IMR-90 (cell line): ENCODE measurements at regions not wholly inside any gene's neighbourhood (a gene's known extent, or its start where the extent isn't known, plus 50 kb on each side); places are given as distances from the start of the nearest gene placed in this dataset.

Experiments
- ATAC-seq: fragments of 200-7000 bp; cut with Tn5 transposase; 2 replicates; pipeline ENCODE4 v1.9.1; 2020; ENCODE audit warnings: low read depth, mild to moderate bottlenecking, moderate library complexity
- BruUV-seq: library from RNA; stranded (reverse); fragments of 400-500 nt; replicated peaks from 2 replicates; lab custom pipeline; 2021; lab: Mats Ljungman, UMichigan
- CTCF ChIA-PET: fragments of 300-600 bp; formaldehyde crosslinking; extraction: SDS; loops from one replicate; lab custom pipeline; 2021; ENCODE audit warnings: antibody characterized with exemption; lab: Yijun Ruan, JAX
- POLR2A ChIA-PET: fragments of 300-600 bp; sonication (Branson Sonifier 250); formaldehyde crosslinking; loops from one replicate; lab custom pipeline; 2022; ENCODE audit warnings: antibody characterized with exemption; ENCODE audit not compliant: unreplicated experiment; lab: Charles Lee
- DNase-seq: peaks from one replicate; pipeline ENCODE4 v3.0.0; 2013
- H2AFZ ChIP-seq: replicated peaks from 2 replicates; pipeline ENCODE3; 2013; ENCODE audit warnings: low read length, mild to moderate bottlenecking; ENCODE audit not compliant: poor library complexity
- H2AK5ac ChIP-seq: 2 replicates; pipeline ENCODE4 v1.6.1; 2013; ENCODE audit warnings: low read depth, low read length, inconsistent platforms
- H2AK9ac ChIP-seq: replicated peaks from 2 replicates; pipeline ENCODE3; 2013; ENCODE audit warnings: mild to moderate bottlenecking, low read depth, low read length, moderate library complexity; ENCODE audit not compliant: poor library complexity
- H2BK120ac ChIP-seq: 2 replicates; pipeline ENCODE4 v1.6.1; 2013; ENCODE audit warnings: low read depth, low read length, inconsistent platforms
- H2BK15ac ChIP-seq: 3 replicates; pipeline ENCODE4 v1.6.1; 2013; ENCODE audit warnings: low read depth, low read length, inconsistent platforms
- H2BK20ac ChIP-seq: 2 replicates; pipeline ENCODE4 v1.6.1; 2013; ENCODE audit warnings: low read depth, mild to moderate bottlenecking, inconsistent platforms, low read length, moderate library complexity
- H2BK5ac ChIP-seq: 2 replicates; pipeline ENCODE4 v1.6.1; 2013; ENCODE audit warnings: mild to moderate bottlenecking, low read depth, low read length, inconsistent platforms; ENCODE audit not compliant: poor library complexity, severe bottlenecking
- H3K14ac ChIP-seq: replicated peaks from 2 replicates; pipeline ENCODE4 v1.6.1; 2013; ENCODE audit warnings: low read depth, low read length, inconsistent platforms
- H3K18ac ChIP-seq: 2 replicates; pipeline ENCODE4 v1.6.1; 2013; ENCODE audit warnings: low read depth, low read length, control low read depth
- H3K23ac ChIP-seq: 2 replicates; pipeline ENCODE4 v1.6.1; 2013; ENCODE audit warnings: low read depth, low read length, inconsistent platforms
- H3K27ac ChIP-seq: 2 replicates; pipeline ENCODE4 v1.5.1; 2013; ENCODE audit warnings: mild to moderate bottlenecking, control low read depth, low read length; ENCODE audit not compliant: insufficient read depth
- H3K27me3 ChIP-seq: 2 replicates; pipeline ENCODE4 v1.6.1; 2013; ENCODE audit warnings: low read length; ENCODE audit not compliant: control insufficient read depth, insufficient read depth
- H3K36me3 ChIP-seq: 2 replicates; pipeline ENCODE4 v1.6.1; 2013; ENCODE audit warnings: low read length, mixed read lengths; ENCODE audit not compliant: control insufficient read depth, insufficient read depth
- H3K4ac ChIP-seq: 2 replicates; pipeline ENCODE4 v1.6.1; 2013; ENCODE audit warnings: low read depth, low read length, inconsistent platforms
- H3K4me1 ChIP-seq: 2 replicates; pipeline ENCODE4 v1.6.1; 2013; ENCODE audit warnings: low read length, mixed read lengths; ENCODE audit not compliant: control insufficient read depth, insufficient read depth
- H3K4me2 ChIP-seq: 2 replicates; pipeline ENCODE4 v1.6.1; 2013; ENCODE audit warnings: low read depth, mild to moderate bottlenecking, control low read depth, low read length, moderate library complexity
- H3K4me3 ChIP-seq: 2 replicates; pipeline ENCODE4 v1.5.1; 2013; ENCODE audit warnings: low read depth, mild to moderate bottlenecking, control low read depth, low read length, moderate library complexity; ENCODE audit not compliant: insufficient read depth
- H3K56ac ChIP-seq: 2 replicates; pipeline ENCODE4 v1.6.1; 2013; ENCODE audit warnings: low read length, inconsistent platforms; ENCODE audit not compliant: insufficient read depth; ENCODE audit errors: extremely low read depth
- H3K79me1 ChIP-seq, 2 experiments: 2 replicates each; pipeline ENCODE4 v1.6.1; 2013; ENCODE audit warnings: low read length in 2 of 2, inconsistent platforms in 1 of 2, low read depth in 1 of 2
- H3K9ac ChIP-seq: 2 replicates; pipeline ENCODE4 v1.6.1; 2013; ENCODE audit warnings: low read depth, low read length, control low read depth
- H3K9me1 ChIP-seq: 2 replicates; pipeline ENCODE4 v1.6.1; 2013; ENCODE audit warnings: low read length, inconsistent platforms; ENCODE audit not compliant: insufficient read depth
- H3K9me3 ChIP-seq: 2 replicates; pipeline ENCODE4 v1.6.1; 2013; ENCODE audit warnings: low read length; ENCODE audit not compliant: control insufficient read depth, insufficient read depth
- H4K20me1 ChIP-seq: 2 replicates; pipeline ENCODE4 v1.6.1; 2013; ENCODE audit warnings: low read length, inconsistent platforms; ENCODE audit not compliant: insufficient read depth
- H4K5ac ChIP-seq: 2 replicates; pipeline ENCODE4 v1.6.1; 2013; ENCODE audit warnings: mild to moderate bottlenecking, low read depth, low read length, control low read depth
- H4K8ac ChIP-seq, 2 experiments: 2 replicates each; pipeline ENCODE4 v1.6.1; 2013; ENCODE audit warnings: low read depth in 2 of 2, low read length in 2 of 2, control low read depth in 1 of 2, inconsistent platforms in 1 of 2
- H4K91ac ChIP-seq: 2 replicates; pipeline ENCODE4 v1.6.1; 2013; ENCODE audit warnings: low read depth, low read length, inconsistent platforms; ENCODE audit not compliant: insufficient read depth
- BHLHE40 ChIP-seq: fragments of 150-350 bp; IDR thresholded peaks from 2 replicates; pipeline ENCODE4 v1.6.1; 2016; ENCODE audit warnings: mild to moderate bottlenecking, low read depth, low read length
- CEBPB ChIP-seq: IDR thresholded peaks from 2 replicates; pipeline ENCODE4 v1.6.1; 2012; ENCODE audit warnings: low read depth, low read length, improper control_type of control experiment
- MAFK ChIP-seq: IDR thresholded peaks from 2 replicates; pipeline ENCODE4 v1.6.1; 2012; ENCODE audit warnings: low read depth, low read length, improper control_type of control experiment
- MXI1 ChIP-seq: IDR thresholded peaks from 2 replicates; pipeline ENCODE4 v1.6.1; 2012; ENCODE audit warnings: low read depth, mild to moderate bottlenecking, low read length, moderate library complexity, borderline replicate concordance
- POLR2A ChIP-seq: IDR thresholded peaks from 2 replicates; pipeline ENCODE4 v1.6.1; 2012; ENCODE audit warnings: mild to moderate bottlenecking, low read depth, low read length
- RAD21 ChIP-seq: IDR thresholded peaks from 2 replicates; pipeline ENCODE4 v1.6.1; 2012; ENCODE audit warnings: low read length, improper control_type of control experiment
- RFX5 ChIP-seq: IDR thresholded peaks from 2 replicates; pipeline ENCODE4 v1.8.0; 2012; ENCODE audit warnings: low read depth, mild to moderate bottlenecking, low read length, moderate library complexity
- WGBS, 2 experiments: methylation state at CpG; one replicate each; pipeline versions ENCODE4 v1.1.5 to v1.1.7; 2013; ENCODE audit warnings: missing lambda C conversion rate in 2 of 2; ENCODE audit not compliant: insufficient read length in 1 of 2; ENCODE audit errors: extremely low coverage in 2 of 2; 5-methylcytosine and 5-hydroxymethylcytosine counted together
- dilution Hi-C: fragments of 300-500 bp; cut with HindIII; formaldehyde crosslinking; loops from one replicate; pipeline ENCODE4 v1.14.3; 2018; ENCODE audit warnings: low sequenced_read_pairs; ENCODE audit not compliant: unreplicated experiment
- in situ Hi-C: fragments of 300-500 bp; cut with MboI; formaldehyde crosslinking; loops from 3 replicates; pipeline ENCODE4 v1.14.3; 2019; ENCODE audit warnings: low sequenced_read_pairs, inconsistent platforms, mixed read lengths
- intact Hi-C: fragments of 100-400 bp; cut with micrococcal nuclease; formaldehyde crosslinking; loops from 2 replicates; pipeline ENCODE4 v1.10.0; 2022

DNA sequence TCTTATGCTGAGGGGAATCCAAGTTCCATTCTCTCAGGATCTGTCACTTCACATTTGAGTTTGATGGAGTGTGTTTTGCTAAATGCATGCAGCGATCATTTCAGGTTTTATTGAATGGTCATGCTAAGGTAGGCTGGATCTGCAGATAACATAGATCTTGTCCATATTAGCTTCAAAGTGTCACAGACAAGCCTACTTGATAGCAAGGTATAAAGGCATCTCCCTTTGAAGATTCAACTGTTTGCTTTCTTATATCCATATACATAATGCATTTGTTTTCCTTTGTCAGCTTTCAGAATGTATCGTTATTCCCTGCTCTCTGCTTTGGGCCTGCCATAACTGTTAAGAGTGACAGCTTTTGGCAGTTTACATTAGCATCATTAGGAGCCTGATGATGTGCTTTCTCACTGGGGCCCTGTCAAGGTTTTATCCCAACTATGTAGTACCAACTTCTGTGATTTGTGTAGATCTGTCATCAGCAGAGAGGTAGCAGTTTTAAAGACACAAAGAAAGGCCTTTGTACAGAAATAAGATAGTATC is 604.3 kb upstream of the CDH7 start:
- no peak overlapping the region for H2BK20ac ChIP-seq
- no peak overlapping the region for H2BK120ac ChIP-seq
- H3K4ac ChIP-seq = no peak overlapping the region
- H3K9me3 ChIP-seq = peaks cover 6% of the 10 kb centered on the region
- no peaks in the 10 kb centered on the region for H3K79me1 ChIP-seq
- in situ Hi-C loops (no loop called here), intact Hi-C loops (no loop called here), dilution Hi-C loops (no loop called here)
- H3K9me1 ChIP-seq = no peaks in the 10 kb centered on the region
- ATAC-seq (no peak), DNase-seq (no peak)
- no peak overlapping the region for H3K4me2 ChIP-seq
- BruUV-seq = no TSS peak
- H4K91ac ChIP-seq = no peak overlapping the region
- WGBS, 2 experiments = no CpG with 5 or more reads among the region's 2 CpGs
- H2AK9ac ChIP-seq = no peak overlapping the region
- ChIA-PET POLR2A (no interaction called here), CTCF (no interaction called here)
- no peaks in the 10 kb centered on the region for H3K36me3 ChIP-seq
- H2AK5ac ChIP-seq = no peak overlapping the region
- no peaks in the 10 kb centered on the region for H3K27me3 ChIP-seq
- H4K20me1 ChIP-seq = no peaks in the 10 kb centered on the region
- H3K18ac ChIP-seq = no peak overlapping the region
- no peak overlapping the region for H2BK5ac ChIP-seq
- H2AFZ ChIP-seq = no peak overlapping the region
- TF ChIP-seq BHLHE40 (no peak), MXI1 (no peak), RFX5 (no peak), POLR2A (no peak), MAFK (no peak), RAD21 (no peak), CEBPB (no peak)
- H4K5ac ChIP-seq = no peak overlapping the region
- no peak overlapping the region for H3K56ac ChIP-seq
- H3K9ac ChIP-seq = no peak overlapping the region
- H2BK15ac ChIP-seq = no peak overlapping the region
- H3K4me1 ChIP-seq = no peaks in the 10 kb centered on the region
- H3K23ac ChIP-seq = no peak overlapping the region
- H3K27ac ChIP-seq = no peak overlapping the region
- H4K8ac ChIP-seq = no peak overlapping the region
- no peak overlapping the region for H3K4me3 ChIP-seq
- no peak overlapping the region for H3K14ac ChIP-seq
